ENCODE measurements at regions not wholly inside any gene's neighbourhood (a gene's known extent, or its start where the extent isn't known, plus 50 kb on each side); places are given as distances from the start of the nearest gene placed in this dataset.

DNA sequence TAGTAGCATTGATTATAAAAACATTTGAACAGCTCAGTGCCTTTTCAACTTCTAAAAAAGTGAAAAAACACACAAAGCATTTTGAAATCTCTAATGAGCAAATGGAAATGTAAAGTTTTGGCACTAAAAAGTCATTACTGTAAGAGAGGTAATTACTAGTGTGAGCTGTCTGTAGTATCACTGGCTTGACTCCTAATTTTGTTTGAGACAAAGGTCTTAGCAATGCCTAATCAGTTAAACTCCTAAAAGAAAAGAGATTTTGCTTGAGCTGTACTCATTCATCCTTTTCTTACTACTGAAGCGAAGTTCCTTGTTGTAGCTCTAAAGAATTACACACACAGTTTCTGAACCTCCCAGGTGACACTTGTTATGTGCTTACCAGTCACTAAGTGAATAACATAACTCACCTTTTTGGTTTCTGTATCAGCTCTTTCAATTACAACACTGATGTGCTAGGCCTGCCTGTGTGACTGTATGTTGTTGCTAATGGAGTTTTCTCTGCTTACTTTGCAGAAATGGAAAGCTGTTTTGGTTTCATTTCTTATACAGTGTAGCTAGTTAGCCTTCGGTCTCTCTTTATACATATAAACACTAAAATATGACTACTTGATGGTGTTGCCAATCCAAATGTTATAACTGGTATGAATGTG is 924.4 kb upstream of the TENM4 start:
- no peak for DNase-seq

DNA sequence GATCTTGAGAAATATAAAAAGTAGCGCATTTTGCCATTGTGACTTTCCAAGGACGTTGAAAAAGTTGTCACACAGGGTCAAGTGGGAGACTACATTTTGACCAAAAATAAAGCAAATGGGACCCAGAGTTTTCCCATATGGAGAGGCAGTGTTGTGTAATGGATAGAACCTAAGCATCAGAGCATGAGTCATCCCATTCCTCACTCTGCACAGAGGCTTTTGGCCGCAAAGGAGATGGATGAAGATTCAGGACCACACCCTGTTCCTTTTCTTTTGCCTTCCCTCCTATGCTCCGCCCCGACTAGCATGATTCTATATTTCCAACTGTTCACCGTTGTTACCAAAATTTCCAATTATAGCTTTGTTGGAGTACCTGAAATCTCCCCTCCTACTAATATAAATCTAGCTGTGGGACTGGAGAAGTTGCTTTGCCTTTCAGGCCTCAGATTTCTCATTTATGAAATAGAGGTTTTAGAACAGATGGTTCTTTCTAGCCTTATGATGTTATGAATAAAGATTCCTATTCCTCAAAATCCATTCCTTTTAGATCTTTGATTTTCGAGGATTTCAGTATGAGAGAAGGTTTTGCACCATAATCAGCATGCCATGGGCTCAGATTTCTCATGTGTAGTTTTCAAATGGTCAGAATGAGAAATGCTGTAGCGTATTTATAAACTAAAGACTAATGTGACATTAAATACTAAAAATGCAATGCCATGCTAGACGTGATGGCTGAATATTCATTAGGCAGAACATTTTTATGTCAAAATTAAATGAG is 921.9 kb upstream of the TENM4 start:
- DNase-seq = no peak

DNA sequence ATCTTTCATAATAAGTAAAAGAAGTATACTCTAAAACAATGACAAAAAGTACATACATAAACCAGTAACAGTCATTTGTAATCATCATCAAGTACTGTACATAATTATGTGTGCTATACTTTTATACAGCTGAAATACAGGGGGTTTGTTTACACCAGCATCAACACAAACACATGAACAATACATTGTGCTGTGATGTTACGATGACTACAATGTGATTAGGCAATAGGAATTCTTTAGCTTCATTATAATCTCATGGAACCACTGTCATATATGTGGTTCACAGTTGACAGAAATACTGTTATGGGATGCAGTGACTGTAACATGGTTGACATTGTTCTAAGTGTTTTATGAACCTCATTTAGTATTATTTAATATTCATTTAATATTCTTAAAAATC is 914.4 kb upstream of the TENM4 start:
- DNase-seq = no peak

DNA sequence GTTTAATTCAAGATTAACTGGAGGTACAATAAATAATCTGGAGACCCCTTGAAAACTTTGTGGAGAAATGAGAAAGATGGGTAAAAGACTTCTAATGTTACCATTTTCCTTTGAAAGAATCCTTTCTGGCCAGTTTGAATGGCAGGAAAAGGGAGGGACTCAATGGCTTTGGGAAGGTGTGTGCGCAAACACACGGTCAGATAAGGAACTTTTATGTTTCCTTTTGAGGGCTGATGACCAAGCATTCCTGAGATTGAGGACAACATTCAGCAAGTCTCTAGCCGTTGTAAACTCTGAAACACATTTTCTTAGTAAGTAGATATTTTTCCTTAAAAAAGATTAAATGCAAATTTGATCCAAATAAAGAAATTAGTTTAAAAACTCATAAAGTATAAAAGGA is 909.7 kb upstream of the TENM4 start:
- DNase-seq = no peak

DNA sequence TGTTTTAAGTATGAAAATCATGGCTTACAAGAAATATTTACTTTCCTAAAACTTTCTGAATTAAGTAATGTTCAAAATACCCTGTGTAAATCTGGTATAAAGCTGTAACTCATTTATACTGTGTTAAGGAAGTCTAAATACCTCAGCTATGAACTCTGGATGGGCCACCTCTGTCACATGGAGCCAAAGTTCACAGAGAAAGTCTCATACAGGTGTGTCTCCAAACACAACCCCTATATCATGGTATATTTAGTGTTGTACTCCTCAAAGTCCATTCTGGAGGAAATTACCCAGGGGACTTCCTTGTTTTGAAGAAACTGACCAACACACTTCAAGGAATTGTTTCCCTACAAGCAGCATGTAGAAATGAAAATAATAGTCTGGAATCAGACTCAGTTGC is 909.2 kb upstream of the TENM4 start:
- no peak for DNase-seq

DNA sequence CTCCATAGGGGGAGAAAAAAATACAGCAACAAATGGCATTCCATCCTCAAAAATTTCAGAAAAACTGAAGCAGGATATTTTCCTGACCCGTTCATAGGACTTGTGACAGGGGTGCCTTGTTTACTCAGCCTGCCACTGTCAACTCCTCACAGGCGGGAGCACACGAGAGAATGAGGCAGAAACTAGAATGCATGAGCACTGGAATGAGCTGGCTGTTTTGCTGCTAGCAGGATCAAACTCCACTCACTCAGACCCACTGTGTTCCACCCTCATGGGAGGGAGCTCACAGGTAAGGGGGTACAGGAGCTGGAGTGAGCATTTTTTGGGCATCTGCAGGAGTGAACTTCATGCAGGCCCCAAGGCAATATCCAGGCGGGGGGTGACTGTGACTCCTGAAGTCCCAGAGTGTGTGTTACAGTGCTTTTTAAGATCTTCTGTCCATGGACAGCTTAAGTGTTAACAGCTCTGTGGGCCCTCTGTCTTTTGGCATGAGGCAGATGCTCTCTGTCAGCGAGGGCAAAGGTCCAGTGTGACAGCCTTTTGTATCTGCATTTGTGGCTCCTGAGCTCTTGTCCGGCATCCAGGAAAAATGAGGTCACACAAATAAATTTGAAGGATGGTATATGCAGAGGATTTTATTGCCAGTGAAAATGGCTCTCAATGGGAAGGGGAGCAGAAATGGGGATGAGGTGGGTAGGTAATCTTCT is 905.7 kb upstream of the TENM4 start:
- no peak for DNase-seq

DNA sequence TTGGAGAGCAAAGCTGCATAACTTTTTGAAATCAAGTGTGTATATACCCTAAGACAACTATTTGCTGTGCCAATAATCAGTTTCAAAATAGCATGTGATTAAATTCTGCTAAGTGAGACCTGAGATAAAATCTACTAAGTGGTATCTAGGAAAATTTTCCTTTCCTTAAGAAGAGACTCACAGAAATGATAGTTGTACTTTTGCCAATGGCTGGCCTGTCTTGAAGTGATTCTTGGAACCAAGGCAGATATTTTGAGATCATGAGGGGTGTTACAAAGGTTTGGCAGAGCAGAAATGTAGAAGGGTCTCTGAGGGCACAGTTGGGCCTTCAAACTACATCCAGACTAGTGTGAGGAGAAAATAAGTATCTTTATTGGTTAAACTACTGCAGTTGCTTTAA is 902.6 kb upstream of the TENM4 start:
- DNase-seq = no peak

DNA sequence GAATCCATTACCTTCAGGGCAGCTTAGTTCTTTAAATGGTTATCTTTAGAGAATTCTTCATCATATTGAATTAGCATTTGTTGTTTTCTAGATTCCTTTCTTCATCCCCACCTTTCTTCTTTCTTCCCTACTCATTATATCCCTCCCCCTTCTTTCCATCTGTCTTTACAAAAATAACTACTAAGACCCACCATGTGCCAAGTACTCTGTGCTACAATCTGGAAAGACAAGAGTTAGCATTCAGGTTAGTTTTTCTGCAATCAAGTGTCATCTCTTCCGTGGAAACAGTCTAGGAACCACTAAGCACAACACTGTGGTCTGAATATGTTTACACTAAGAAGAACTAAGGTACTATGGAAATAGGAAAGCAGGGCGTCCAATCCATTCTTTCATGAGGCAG is 897.4 kb upstream of the TENM4 start:
- DNase-seq = no peak

DNA sequence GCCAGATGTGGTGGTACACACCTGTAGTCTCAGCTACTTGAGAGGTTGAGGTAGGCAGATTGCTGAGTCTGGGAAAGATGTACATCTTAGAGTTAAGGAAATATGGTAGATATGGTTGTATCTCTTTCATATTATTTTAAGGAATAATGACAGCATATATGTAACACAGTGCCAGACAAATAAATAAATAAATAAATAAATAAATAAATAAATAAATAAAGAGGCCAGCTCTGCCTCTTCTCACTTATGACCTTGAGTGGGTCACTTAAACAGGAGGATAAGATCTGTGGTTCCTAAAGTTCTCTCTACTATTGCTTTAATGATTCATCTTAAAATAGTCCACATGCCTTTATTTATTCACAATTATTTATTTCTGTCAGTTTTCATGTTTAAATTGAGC is 890.9 kb upstream of the TENM4 start:
- DNase-seq = no peak

DNA sequence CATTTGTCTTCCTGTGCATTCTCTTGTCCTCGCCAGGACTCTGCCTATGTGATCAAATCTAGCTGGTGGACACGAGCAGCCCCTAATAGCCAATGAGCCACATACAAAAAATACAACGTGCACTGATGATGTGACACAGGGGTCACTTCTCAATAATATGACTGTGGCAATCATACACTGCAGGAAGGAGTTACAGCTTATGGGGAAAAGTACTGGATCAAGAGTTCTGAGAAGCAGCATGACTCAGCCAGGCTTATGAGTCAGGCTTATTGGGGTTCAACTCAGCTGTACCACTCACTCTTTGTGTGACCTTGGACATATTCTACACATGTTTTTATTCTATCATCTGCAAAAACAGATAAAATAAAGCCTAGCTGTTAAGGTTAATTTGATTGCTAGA is 889.4 kb upstream of the TENM4 start:
- DNase-seq = no peak

DNA sequence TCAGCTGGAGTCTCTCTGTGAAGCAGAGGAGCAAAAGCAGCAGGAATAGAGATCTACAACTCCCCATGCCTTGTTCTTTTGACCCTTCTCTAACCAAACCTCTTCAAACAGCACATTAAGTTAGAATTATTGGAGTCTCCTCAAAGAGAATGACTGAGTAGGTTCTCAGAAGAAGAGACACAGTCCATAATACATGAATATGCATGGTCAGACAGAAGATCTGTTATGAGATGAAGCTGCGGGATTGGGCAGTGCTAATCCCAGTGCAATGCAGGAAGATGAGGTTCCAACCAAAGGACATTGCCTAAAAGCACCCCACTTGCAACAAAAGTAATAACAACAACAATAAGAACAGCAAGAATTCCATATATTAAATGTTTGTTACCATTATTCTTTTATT is 887.9 kb upstream of the TENM4 start:
- DNase-seq = no peak

DNA sequence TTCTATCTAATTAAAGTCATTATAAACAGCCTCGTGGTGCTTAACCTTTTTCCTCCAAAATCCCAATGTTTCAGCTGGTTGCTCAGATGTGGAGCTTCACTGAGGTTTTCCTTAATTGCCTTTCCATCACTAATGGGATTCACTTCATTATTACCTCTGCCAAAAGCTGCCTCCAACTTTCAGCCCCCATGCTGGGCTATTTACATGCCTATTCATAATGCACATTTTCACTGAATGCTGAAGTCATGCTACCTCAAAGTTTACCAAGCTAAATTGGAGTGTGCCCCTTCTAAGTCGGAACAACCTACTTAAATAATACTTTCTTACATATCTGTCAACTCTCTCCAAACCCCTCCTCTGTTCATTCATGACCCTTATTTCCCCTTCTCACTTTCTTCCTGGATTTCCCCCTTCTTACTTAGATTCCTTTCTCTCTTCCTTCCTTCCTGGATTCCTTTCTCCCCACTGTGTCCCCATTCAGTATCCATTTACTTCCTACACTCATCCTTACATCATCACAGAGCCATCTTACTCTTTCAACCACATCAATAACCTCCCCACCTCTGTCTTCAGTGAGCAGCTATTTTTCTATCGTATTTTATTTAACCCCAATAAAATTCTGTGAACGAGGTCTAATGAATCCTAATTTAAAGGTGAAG is 887.3 kb upstream of the TENM4 start:
- no peak for DNase-seq

DNA sequence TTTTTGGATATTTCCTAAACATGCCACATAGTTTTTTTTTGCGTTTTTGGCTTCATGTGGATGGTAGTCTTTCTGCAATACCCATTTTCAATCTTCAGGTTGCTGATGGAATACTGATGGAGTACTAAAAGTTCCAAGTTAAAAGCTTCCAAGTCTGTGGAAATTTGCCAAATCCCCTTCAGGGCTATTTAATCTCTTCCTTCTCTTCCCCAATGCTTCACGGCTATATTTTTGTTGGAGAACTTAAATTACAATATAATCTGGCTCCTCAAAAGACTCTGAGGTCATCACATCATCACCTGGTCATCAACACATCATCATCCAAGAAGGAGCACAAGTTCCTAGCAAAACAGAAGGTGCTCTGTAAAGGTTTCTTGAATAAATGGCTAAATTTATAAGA is 881.0 kb upstream of the TENM4 start:
- no peak for DNase-seq

DNA sequence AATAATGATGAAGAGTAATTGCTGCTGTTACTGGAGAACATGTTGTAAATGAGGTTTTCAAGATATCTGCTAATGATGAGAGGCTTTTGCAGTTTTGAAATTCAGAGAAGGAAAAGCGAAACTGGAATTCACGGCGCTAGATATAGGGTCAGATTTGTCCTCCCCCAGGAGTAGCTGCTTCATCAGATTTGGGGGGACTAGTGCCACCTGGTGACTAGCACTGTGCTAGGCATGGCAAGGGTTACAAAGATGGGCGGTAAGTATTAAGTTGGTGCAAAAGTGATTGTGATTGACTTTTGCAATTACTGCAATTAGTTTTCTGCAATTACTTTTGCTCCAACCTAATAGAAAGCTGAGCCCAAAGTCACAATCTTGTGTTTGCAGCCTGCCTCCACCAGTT is 879.9 kb upstream of the TENM4 start:
- DNase-seq = no peak

DNA sequence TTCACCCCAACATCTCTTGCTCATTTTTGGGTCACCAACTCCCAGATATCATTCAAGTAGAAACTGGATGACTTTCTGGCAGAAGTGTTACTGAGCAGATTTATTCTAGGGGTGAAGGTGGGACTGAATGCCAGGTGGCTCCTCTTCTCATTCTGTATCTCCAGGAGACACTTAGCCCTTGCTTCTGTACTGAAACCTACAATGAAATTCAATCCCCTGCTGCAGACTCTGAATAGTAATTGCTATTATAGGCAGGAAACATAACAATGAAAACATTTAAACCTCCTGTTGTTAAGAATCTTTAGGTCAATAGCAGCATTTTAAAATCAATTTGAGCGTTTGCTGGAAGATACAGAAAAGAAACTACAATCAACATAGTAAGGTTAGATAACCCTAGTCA is 879.4 kb upstream of the TENM4 start:
- no peak for DNase-seq

DNA sequence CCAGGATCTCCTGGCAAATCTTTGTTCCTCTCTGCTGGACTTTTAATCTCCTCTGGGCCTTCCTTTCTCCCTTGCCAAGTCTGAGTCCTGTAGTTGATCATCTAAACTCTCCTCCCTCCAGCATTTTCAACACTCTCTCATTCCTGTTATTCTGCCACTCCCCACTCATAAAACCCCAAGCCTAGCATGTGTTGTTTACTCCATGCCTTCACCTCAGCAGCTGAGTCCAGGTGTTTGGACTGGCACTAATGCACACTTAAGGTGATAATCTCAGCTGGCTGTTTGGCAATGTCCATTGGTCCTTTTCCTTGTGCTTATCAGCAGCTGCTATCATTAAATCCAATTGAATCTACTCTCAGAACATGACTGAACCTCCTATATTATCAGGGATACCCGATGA is 876.8 kb upstream of the TENM4 start:
- DNase-seq = no peak

DNA sequence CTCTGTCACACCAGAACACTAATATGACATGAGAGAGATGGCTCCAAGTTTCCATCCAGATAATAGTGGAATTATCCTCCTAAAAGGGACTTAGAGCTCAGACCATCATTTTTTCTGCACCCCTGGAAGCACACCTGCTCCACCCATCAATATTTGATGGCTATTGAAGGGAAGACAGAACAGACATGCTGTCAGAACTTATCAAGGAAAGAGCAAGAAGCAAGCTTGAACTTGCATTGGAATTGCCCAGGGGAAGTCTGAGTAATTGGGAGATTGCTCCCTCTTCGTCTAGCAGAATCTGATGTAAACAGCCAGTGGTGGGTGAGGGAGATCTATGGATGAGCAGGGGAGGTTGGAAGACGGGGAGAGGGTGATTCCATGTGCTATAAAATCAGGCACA is 874.4 kb upstream of the TENM4 start:
- no peak for DNase-seq

DNA sequence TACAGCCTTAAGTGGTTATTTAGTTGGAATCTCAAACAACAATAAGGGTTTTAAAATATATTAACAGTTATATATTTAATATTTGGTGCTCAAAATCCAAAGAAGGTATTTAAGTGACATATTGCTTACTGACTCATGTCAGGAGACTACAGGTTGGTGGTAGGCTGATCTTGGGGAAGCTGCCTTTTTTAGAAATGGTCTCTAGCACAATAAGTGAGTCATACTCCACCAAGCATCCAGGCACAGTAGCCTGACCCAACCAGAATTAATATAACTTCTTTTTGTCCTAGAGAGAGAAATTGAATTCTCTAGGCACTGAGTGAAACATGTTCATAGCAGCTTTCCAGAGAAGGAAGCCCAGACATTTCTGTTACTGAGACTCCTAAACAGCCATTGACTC is 868.5 kb upstream of the TENM4 start:
- no peak for DNase-seq

DNA sequence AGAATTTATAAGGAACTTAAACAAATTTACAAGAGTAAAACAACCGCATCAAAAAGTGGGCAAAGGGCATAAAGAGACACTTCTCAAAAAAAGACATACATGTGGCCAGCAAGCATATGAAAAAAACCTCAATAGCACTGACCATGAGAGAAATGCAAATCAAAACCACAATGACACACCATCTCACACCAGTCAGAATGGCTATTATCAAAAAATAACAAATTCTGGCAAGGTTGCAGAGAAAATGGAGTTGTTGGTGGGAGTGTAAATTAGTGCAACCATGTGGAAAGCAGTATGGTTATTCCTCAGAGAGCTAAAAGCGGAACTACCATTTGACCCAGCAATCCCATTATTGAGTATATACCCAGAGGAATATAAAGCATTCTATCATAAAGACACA is 866.8 kb upstream of the TENM4 start:
- DNase-seq = no peak

DNA sequence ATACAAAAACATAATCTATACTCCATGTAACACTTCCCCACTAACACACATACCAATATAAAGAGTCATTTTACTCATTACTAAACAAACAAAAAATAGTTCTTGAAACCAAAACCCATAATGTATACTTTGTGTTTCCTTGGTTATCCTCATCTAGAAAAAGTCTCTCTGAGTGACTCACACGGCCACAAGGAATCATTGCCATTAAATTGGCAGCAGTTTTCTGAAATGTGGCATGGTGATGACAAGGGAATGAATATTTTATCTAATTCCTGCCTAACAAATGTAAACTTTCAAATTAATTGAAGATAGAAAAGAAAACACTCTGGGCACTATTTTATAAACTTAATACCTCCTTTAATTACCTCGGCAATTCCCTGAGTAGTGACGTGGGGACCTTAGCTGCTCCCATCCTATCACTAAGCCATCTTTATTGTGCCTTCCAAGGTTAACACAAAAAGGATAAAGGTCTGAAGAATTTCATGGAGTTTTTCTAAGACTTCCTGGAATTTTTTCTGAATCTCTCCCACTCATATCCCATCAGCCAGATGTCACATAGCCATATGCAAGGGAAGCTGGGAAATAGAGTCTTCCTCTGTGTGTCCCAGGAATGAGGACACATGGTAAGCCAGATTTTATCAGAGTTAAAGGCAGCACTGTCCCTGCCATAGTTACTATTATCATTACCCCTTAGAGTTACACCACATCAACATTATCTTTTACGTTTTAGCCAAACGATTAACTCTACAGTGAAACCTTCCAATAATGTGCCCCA is 857.2 kb upstream of the TENM4 start:
- no peak for DNase-seq

DNA sequence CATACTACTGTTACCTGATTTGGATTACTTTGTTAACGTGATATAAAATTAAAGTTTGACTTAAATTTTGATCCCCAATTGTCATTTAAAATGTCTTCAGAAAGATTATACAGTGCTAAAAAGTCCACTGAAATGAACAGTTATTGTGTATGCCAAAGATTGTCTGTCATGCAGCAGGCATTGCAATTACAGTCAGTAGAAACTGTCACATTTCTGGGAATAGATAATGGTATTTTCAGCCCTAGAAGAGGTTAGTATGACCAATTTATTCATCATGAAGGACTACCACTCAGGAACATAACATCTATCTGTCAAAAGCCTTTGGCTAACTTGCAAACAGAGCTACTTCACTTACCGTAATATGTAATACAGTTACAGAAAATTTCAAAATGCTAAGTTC is 852.5 kb upstream of the TENM4 start:
- DNase-seq = no peak

DNA sequence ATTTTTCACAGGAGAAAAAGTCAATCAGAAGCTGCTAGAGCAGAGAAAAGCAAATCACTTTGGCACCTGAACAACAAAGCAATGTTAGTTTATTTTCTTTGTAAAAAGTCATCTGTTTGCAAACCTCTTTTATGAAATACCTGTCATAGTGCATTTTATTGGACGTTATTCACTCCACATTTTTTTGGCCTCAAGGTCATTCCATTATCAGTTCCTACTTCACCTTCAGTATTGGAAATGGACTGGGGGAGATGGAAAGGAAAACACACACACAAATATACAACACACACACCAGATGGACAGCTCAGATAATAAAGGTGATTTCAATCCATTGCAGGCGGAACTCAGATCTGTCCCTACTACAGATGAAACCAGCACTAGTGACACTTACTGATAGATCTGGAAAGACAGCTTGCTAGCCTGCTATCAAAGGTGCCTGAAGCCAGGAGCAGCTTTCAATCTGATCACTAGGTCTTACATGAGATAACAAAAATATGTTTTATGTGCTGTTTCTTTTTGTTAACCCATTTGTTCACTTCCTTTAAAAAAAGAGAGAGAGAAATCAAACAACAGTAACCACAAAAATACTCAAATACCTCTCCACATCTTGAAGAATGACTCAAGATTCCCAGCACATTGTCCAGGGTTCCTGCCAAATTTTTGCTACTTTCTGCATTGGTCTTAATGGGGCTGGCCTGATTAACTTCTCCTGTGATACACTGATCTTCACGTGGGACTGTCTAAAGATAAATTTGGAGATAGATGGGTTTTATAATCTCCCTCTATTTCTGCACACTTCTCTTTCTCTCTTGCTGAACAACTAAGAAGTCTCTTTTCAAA is 844.3 kb upstream of the TENM4 start:
- no peak for DNase-seq
